HG02885 (cell line): ENCODE measurements at regions not wholly inside any gene's neighbourhood (a gene's known extent, or its start where the extent isn't known, plus 50 kb on each side); places are given as distances from the start of the nearest gene placed in this dataset.
"Not testable (repeated sequence)": the region's sequence is repeated elsewhere in the genome, so short reads cannot be mapped to it uniquely, and the experiment has no call there.

Experiments used
- ATAC-seq: cut with Tn5 transposase; IDR thresholded peaks from one replicate; pipeline ENCODE4 v1.9.1; 2021; ENCODE audit warnings: mild to moderate bottlenecking; ENCODE audit not compliant: unreplicated experiment, poor library complexity

GRCh38 chr2:224127871-224128501 lies 88.9 kb upstream of the SERPINE2 start:
- ATAC-seq: no peak

- no peak for ATAC-seq
Measured at GRCh38 chr2:224126440-224126839, 87.4 kb upstream of the SERPINE2 start.

- ATAC-seq: no peak
Measured at GRCh38 chr2:224126003-224126402, 86.9 kb upstream of the SERPINE2 start.

- ATAC-seq: no peak
Measured at GRCh38 chr2:224122542-224122941, 83.5 kb upstream of the SERPINE2 start.

- no peak for ATAC-seq
Measured at GRCh38 chr2:224121406-224122067, 82.5 kb upstream of the SERPINE2 start.

- no peak for ATAC-seq
Measured at GRCh38 chr2:224120986-224121385, 81.9 kb upstream of the SERPINE2 start.

GRCh38 chr2:224119846-224120245 lies 80.8 kb upstream of the SERPINE2 start:
- ATAC-seq: not testable (repeated sequence)

- ATAC-seq: no peak
Measured at GRCh38 chr2:224114428-224114827, 75.3 kb upstream of the SERPINE2 start.

- ATAC-seq: not testable (repeated sequence)
Measured at GRCh38 chr2:224113930-224114329, 74.8 kb upstream of the SERPINE2 start.

GRCh38 chr2:224111576-224111975 lies 72.5 kb upstream of the SERPINE2 start:
- ATAC-seq: no peak

GRCh38 chr2:224110811-224111210 lies 71.7 kb upstream of the SERPINE2 start:
- ATAC-seq: no peak

GRCh38 chr2:224109751-224110150 lies 70.7 kb upstream of the SERPINE2 start:
- ATAC-seq: no peak

- ATAC-seq: no peak
Measured at GRCh38 chr2:224106794-224107193, 67.7 kb upstream of the SERPINE2 start.

GRCh38 chr2:224104668-224105386 lies 65.7 kb upstream of the SERPINE2 start:
- no peak for ATAC-seq

GRCh38 chr2:224103651-224104050 lies 64.6 kb upstream of the SERPINE2 start:
- no peak for ATAC-seq

- ATAC-seq: no peak
Measured at GRCh38 chr2:224102991-224103390, 63.9 kb upstream of the SERPINE2 start.

GRCh38 chr2:224101820-224102630 lies 62.9 kb upstream of the SERPINE2 start:
- no peak for ATAC-seq

- ATAC-seq: no peak
Measured at GRCh38 chr2:224099861-224100643, 61.0 kb upstream of the SERPINE2 start.

GRCh38 chr2:224098481-224099230 lies 59.6 kb upstream of the SERPINE2 start:
- ATAC-seq: no peak
